Ovary (tissue), 3 donors: ENCODE measurements at regions not wholly inside any gene's neighbourhood (a gene's known extent, or its start where the extent isn't known, plus 50 kb on each side); places are given as distances from the start of the nearest gene placed in this dataset.

Experiments used
- CTCF ChIP-seq, 3 donors: fragments of 450-650 bp in 2 of 3; fragments of 200-600 bp in 1 of 3; IDR thresholded peaks; one replicate each; pipeline versions ENCODE4 v1.5.1 to v1.8.0; 2016 to 2022; ENCODE audit warnings: antibody characterized with exemption in 3 of 3, mild to moderate bottlenecking in 1 of 3
- EP300 ChIP-seq: sonication (generic); formaldehyde crosslinking; IDR thresholded peaks from one replicate; pipeline ENCODE4 v1.6.1; 2017; ENCODE audit warnings: antibody characterized with exemption
- POLR2A ChIP-seq: fragments of 450-650 bp; IDR thresholded peaks from one replicate; pipeline ENCODE4 v1.6.1; 2017; ENCODE audit warnings: antibody characterized with exemption, mild to moderate bottlenecking, moderate library complexity
- donor health status: DM: no; HTN: no; CAD: no.

GRCh38 chr4:157918036-157918832, 254.6 kb downstream of the GASK1B start:
- TF ChIP-seq CTCF (IDR thresholded peaks at IDR 0.05) (no peak), POLR2A (no peak), EP300 (no peak)
